Activated T-helper 2 cell treated with anti-CD3 and anti-CD28 coated beads, Interferon-gamma antibody, Interleukin-2, Interleukin-4, amounts not matched to agents 10 μg/mL and 5 μg/mL and 100 μg/mL, durations not matched to agents 14 hours and 24 hours and 36 hours (primary cell): ENCODE measurements at regions not wholly inside any gene's neighbourhood (a gene's known extent, or its start where the extent isn't known, plus 50 kb on each side); places are given as distances from the start of the nearest gene placed in this dataset.
"Not testable (repeated sequence)": the region's sequence is repeated elsewhere in the genome, so short reads cannot be mapped to it uniquely, and the experiment has no call there.

Experiments
- DNase-seq: peaks from one replicate; pipeline ENCODE4 v3.0.0; 2021; ENCODE audit warnings: low spot score
- H3K27ac Mint-ChIP-seq: one replicate; pipeline ENCODE4 v1.8.0; 2021; ENCODE audit warnings: mixed read lengths
- H3K27me3 Mint-ChIP-seq: one replicate; pipeline ENCODE4 v1.8.0; 2021; ENCODE audit warnings: low read depth, mixed read lengths
- H3K36me3 Mint-ChIP-seq: one replicate; pipeline ENCODE4 v1.8.0; 2021; ENCODE audit warnings: low read depth, mixed read lengths
- H3K4me1 Mint-ChIP-seq: one replicate; pipeline ENCODE4 v1.8.0; 2021; ENCODE audit warnings: low read depth, mixed read lengths
- H3K4me3 Mint-ChIP-seq: one replicate; pipeline ENCODE4 v1.8.0; 2021; ENCODE audit warnings: low read depth, mild to moderate bottlenecking, moderate library complexity, mixed read lengths
- H3K9me3 Mint-ChIP-seq: one replicate; pipeline ENCODE4 v1.8.0; 2021; ENCODE audit warnings: mixed read lengths
- intact Hi-C: fragments of 100-400 bp; cut with micrococcal nuclease; formaldehyde crosslinking; loops from one replicate; pipeline ENCODE4 v1.15.1; 2023

GRCh38 chr1:4133297-4133938, 233.3 kb upstream of the C1orf174 start:
- Mint-ChIP-seq H3K36me3 (no peaks in the 10 kb centered on the region), H3K4me1 (no peaks in the 10 kb centered on the region), H3K4me3 (no peak overlapping the region), H3K27ac (no peak overlapping the region), H3K27me3 (no peaks in the 10 kb centered on the region), H3K9me3 (peaks cover 16% of the 10 kb centered on the region)
- DNase-seq: no peak
- intact Hi-C loops: no loop called here

GRCh38 chr1:4133939-4134321, 233.9 kb upstream of the C1orf174 start:
- no peak overlapping the region for H3K4me3 Mint-ChIP-seq
- no peak for DNase-seq
- H3K27me3 Mint-ChIP-seq: no peaks in the 10 kb centered on the region
- intact Hi-C loops: no loop called here
- H3K9me3 Mint-ChIP-seq: peaks cover 16% of the 10 kb centered on the region
- H3K36me3 Mint-ChIP-seq: no peaks in the 10 kb centered on the region
- no peak overlapping the region for H3K27ac Mint-ChIP-seq
- H3K4me1 Mint-ChIP-seq: no peaks in the 10 kb centered on the region

GRCh38 chr1:4135853-4136252, 235.8 kb upstream of the C1orf174 start:
- not testable (repeated sequence) for H3K27me3 Mint-ChIP-seq

GRCh38 chr1:4137621-4138415, 237.7 kb upstream of the C1orf174 start:
- no peaks in the 10 kb centered on the region for H3K27me3 Mint-ChIP-seq
- H3K4me3 Mint-ChIP-seq: no peak overlapping the region
- DNase-seq: no peak
- H3K4me1 Mint-ChIP-seq: no peaks in the 10 kb centered on the region
- H3K27ac Mint-ChIP-seq: no peak overlapping the region
- peaks cover 16% of the 10 kb centered on the region for H3K9me3 Mint-ChIP-seq
- intact Hi-C loops: no loop called here
- H3K36me3 Mint-ChIP-seq: no peaks in the 10 kb centered on the region

More at GRCh38 chr1:4135853-4136252, 235.8 kb upstream of the C1orf174 start:
- H3K4me3 Mint-ChIP-seq, DNase-seq, H3K36me3 Mint-ChIP-seq, H3K27ac Mint-ChIP-seq, intact Hi-C loops, H3K4me1 Mint-ChIP-seq: not testable (repeated sequence)
- peaks cover 16% of the 10 kb centered on the region for H3K9me3 Mint-ChIP-seq

- intact Hi-C loops: no loop called here
- Mint-ChIP-seq H3K36me3 (no peaks in the 10 kb centered on the region), H3K27ac (no peak overlapping the region), H3K27me3 (no peaks in the 10 kb centered on the region), H3K4me1 (no peaks in the 10 kb centered on the region), H3K9me3 (peaks cover 16% of the 10 kb centered on the region), H3K4me3 (no peak overlapping the region)
- no peak for DNase-seq
Measured at GRCh38 chr1:4139646-4140045, 239.6 kb upstream of the C1orf174 start.

- no peaks in the 10 kb centered on the region for H3K4me1 Mint-ChIP-seq
- intact Hi-C loops: no loop called here
- H3K27me3 Mint-ChIP-seq: no peaks in the 10 kb centered on the region
- no peaks in the 10 kb centered on the region for H3K36me3 Mint-ChIP-seq
- no peak overlapping the region for H3K27ac Mint-ChIP-seq
- DNase-seq: no peak
- H3K4me3 Mint-ChIP-seq: no peak overlapping the region
- peaks cover 16% of the 10 kb centered on the region for H3K9me3 Mint-ChIP-seq
Measured at GRCh38 chr1:4140241-4140640, 240.2 kb upstream of the C1orf174 start.

GRCh38 chr1:4140821-4141220, 240.7 kb upstream of the C1orf174 start:
- intact Hi-C loops: no loop called here
- Mint-ChIP-seq H3K36me3 (no peaks in the 10 kb centered on the region), H3K4me1 (no peaks in the 10 kb centered on the region), H3K9me3 (peaks cover 11% of the 10 kb centered on the region), H3K4me3 (no peak overlapping the region), H3K27me3 (no peaks in the 10 kb centered on the region), H3K27ac (no peak overlapping the region)
- no peak for DNase-seq

- Mint-ChIP-seq H3K4me3 (no peak overlapping the region), H3K27ac (no peak overlapping the region), H3K9me3 (no peaks in the 10 kb centered on the region), H3K27me3 (no peaks in the 10 kb centered on the region), H3K4me1 (no peaks in the 10 kb centered on the region), H3K36me3 (no peaks in the 10 kb centered on the region)
- DNase-seq: no peak
- intact Hi-C loops: no loop called here
Measured at GRCh38 chr1:4144349-4144971, 244.4 kb upstream of the C1orf174 start.

- Mint-ChIP-seq H3K27me3 (no peaks in the 10 kb centered on the region), H3K4me1 (no peaks in the 10 kb centered on the region), H3K36me3 (no peaks in the 10 kb centered on the region), H3K27ac (no peak overlapping the region), H3K4me3 (no peak overlapping the region), H3K9me3 (no peaks in the 10 kb centered on the region)
- no peak for DNase-seq
- intact Hi-C loops: no loop called here
Measured at GRCh38 chr1:4146101-4146500, 246.0 kb upstream of the C1orf174 start.

- no peaks in the 10 kb centered on the region for H3K9me3 Mint-ChIP-seq
- intact Hi-C loops: no loop called here
- no peaks in the 10 kb centered on the region for H3K36me3 Mint-ChIP-seq
- H3K27me3 Mint-ChIP-seq: no peaks in the 10 kb centered on the region
- no peak overlapping the region for H3K27ac Mint-ChIP-seq
- no peak overlapping the region for H3K4me3 Mint-ChIP-seq
- no peak for DNase-seq
- no peaks in the 10 kb centered on the region for H3K4me1 Mint-ChIP-seq
Measured at GRCh38 chr1:4146614-4147013, 246.5 kb upstream of the C1orf174 start.

- no peaks in the 10 kb centered on the region for H3K4me1 Mint-ChIP-seq
- intact Hi-C loops: no loop called here
- no peaks in the 10 kb centered on the region for H3K36me3 Mint-ChIP-seq
- no peak overlapping the region for H3K27ac Mint-ChIP-seq
- no peaks in the 10 kb centered on the region for H3K27me3 Mint-ChIP-seq
- H3K4me3 Mint-ChIP-seq: no peak overlapping the region
- H3K9me3 Mint-ChIP-seq: no peaks in the 10 kb centered on the region
- no peak for DNase-seq
Measured at GRCh38 chr1:4147509-4147908, 247.4 kb upstream of the C1orf174 start.

GRCh38 chr1:4149281-4149680, 249.2 kb upstream of the C1orf174 start:
- intact Hi-C loops: no loop called here
- H3K27me3 Mint-ChIP-seq: no peaks in the 10 kb centered on the region
- H3K4me1 Mint-ChIP-seq: no peaks in the 10 kb centered on the region
- DNase-seq: no peak
- H3K27ac Mint-ChIP-seq: no peak overlapping the region
- no peak overlapping the region for H3K4me3 Mint-ChIP-seq
- no peaks in the 10 kb centered on the region for H3K9me3 Mint-ChIP-seq
- no peaks in the 10 kb centered on the region for H3K36me3 Mint-ChIP-seq

- Mint-ChIP-seq H3K27ac (no peak overlapping the region), H3K27me3 (no peaks in the 10 kb centered on the region), H3K4me1 (no peaks in the 10 kb centered on the region), H3K4me3 (no peak overlapping the region), H3K9me3 (no peaks in the 10 kb centered on the region), H3K36me3 (no peaks in the 10 kb centered on the region)
- no peak for DNase-seq
- intact Hi-C loops: no loop called here
Measured at GRCh38 chr1:4149831-4150230, 249.8 kb upstream of the C1orf174 start.
